Heart left ventricle (tissue), 13 donors: ENCODE measurements at regions not wholly inside any gene's neighbourhood (a gene's known extent, or its start where the extent isn't known, plus 50 kb on each side); places are given as distances from the start of the nearest gene placed in this dataset.

ENCODE experiments used
- CTCF ChIP-seq, 12 donors: fragments of 200-600 bp; sonication (generic) in 4 of 12; IDR thresholded peaks; one replicate each; pipeline versions ENCODE4 v1.5.0 to v1.8.0; 2018 to 2022; ENCODE audit warnings: antibody characterized with exemption in 12 of 12, mild to moderate bottlenecking in 5 of 12
- POLR2A ChIP-seq, 2 donors: fragments of 450-650 bp; IDR thresholded peaks; one replicate each; pipeline ENCODE4 v1.6.1; 2017; ENCODE audit warnings: antibody characterized with exemption in 2 of 2, mild to moderate bottlenecking in 2 of 2, moderate library complexity in 2 of 2
- donor health status: ischemic (EF 13 %, LVEDD 7.1; RV severe dilation, severe dysfunction).
- donor health status: DM: no; HTN: yes; CAD: no.
- donor health status: DM: no; HTN: no; CAD: no.
- donor health status: ischemic (EF 25% LVEDD 6.9; RV normal size, moderate dysfunction).
- donor health status: ischemic (EF 25% LVEDD 5.7; RV mildly dilated, moderate dysfunction).
- donor health status: ischemic (EF 35%, LVEDD 5.7; RV mildly dilated, moderate dysfunction).
- donor health status: nonischemic (EF 11% LVEDD 7.7; RV severe dilation, severe dysfunction).
- donor health status: DM: yes; HTN: yes; CAD: no.
- donor health status: PGD.
- donor health status: ischemic (EF 29% LVEDD 5.4; RV normal size, mild dysfunction).
- donor health status: nonischemic (EF 23%, LVEDD 6.1; RV moderate dilation, normal function).

GRCh38 chr2:223235986-223236385 is 184.0 kb downstream of the KCNE4 start:
- TF ChIP-seq CTCF (IDR thresholded peaks at IDR 0.05) (no peak), POLR2A (IDR thresholded peaks at IDR 0.05) (no peak)
